ENCODE measurements at regions not wholly inside any gene's neighbourhood (a gene's known extent, or its start where the extent isn't known, plus 50 kb on each side); places are given as distances from the start of the nearest gene placed in this dataset.

DNA sequence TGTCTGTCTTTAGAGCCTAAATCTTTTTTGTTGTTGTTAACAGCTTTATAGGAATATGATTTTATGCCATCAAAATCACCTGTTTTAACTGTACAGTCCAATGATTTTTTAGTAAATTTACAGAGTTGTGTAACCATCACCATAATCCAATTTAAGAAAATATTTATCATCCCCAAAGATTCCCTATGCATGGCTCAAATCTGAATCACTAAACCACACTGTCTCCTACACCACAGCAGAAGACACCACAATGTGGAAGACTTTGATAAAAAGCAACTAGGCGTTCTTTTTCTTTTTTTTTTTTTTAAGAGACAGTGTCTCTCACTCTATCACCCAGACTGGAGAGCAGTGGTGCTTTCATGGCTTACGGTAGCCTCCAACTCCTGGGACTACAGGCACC, 99.6 kb downstream of the TXNL1 start:
- no peaks in the 10 kb centered on the region for H3K9me3 Mint-ChIP-seq
- TF ChIP-seq, protein P1, sequence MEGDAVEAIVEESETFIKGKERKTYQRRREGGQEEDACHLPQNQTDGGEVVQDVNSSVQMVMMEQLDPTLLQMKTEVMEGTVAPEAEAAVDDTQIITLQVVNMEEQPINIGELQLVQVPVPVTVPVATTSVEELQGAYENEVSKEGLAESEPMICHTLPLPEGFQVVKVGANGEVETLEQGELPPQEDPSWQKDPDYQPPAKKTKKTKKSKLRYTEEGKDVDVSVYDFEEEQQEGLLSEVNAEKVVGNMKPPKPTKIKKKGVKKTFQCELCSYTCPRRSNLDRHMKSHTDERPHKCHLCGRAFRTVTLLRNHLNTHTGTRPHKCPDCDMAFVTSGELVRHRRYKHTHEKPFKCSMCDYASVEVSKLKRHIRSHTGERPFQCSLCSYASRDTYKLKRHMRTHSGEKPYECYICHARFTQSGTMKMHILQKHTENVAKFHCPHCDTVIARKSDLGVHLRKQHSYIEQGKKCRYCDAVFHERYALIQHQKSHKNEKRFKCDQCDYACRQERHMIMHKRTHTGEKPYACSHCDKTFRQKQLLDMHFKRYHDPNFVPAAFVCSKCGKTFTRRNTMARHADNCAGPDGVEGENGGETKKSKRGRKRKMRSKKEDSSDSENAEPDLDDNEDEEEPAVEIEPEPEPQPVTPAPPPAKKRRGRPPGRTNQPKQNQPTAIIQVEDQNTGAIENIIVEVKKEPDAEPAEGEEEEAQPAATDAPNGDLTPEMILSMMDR (conservative IDR thresholded peaks at IDR 0.05) = no peak
- H3K4me2 ChIP-seq (ENCODE audit: insufficient read depth, insufficient read length, low read length) = no peak overlapping the region

More for the DNA sequence above, 99.6 kb downstream of the TXNL1 start:
- Histone ChIP-seq H3K23me2 (ENCODE audit: insufficient read length, low read depth, low read length, poor library complexity, severe bottlenecking) (no peaks in the 10 kb centered on the region), H4K20me1 (ENCODE audit: control insufficient read depth, insufficient read depth, insufficient read length) (no peaks in the 10 kb centered on the region), H2BK15ac (ENCODE audit: low read depth, low read length) (no peak overlapping the region), H2BK120ac (ENCODE audit: low read depth, low read length, poor library complexity, severe bottlenecking) (no peak overlapping the region), H3K23ac (ENCODE audit: insufficient read length, low read depth, low read length) (no peak overlapping the region), H2AFZ (ENCODE audit: low read length) (no peak overlapping the region), H3T11ph (ENCODE audit: low read length) (no peak overlapping the region), H3K79me1 (ENCODE audit: insufficient read depth, low read depth, low read length, poor library complexity, severe bottlenecking) (no peaks in the 10 kb centered on the region), H3K4ac (ENCODE audit: low read depth, low read length) (no peak overlapping the region), H2BK12ac (ENCODE audit: insufficient read length, low read depth, low read length) (no peak overlapping the region), H3K27ac (ENCODE audit: insufficient read length, low read depth, low read length) (no peak overlapping the region), H2AK5ac (ENCODE audit: insufficient read length, low read length) (no peak overlapping the region), H2BK5ac (ENCODE audit: insufficient read length, low read length) (no peak overlapping the region), H3K18ac (ENCODE audit: insufficient read length, low read depth, low read length) (no peak overlapping the region), H3K9me3 (ENCODE audit: control insufficient read depth, low read depth, low read length) (no peaks in the 10 kb centered on the region), H4K8ac (replicated peaks; ENCODE audit: insufficient read length, low read depth, low read length) (no peak overlapping the region), H3K14ac (ENCODE audit: insufficient read depth, low read length) (no peak overlapping the region), H3K56ac (ENCODE audit: insufficient read length, low read depth, low read length) (no peak overlapping the region), H4K91ac (ENCODE audit: insufficient read length, low read depth, low read length) (no peak overlapping the region), H4K5ac (ENCODE audit: insufficient read length, low read depth, low read length) (no peak overlapping the region), H3K4me1 (ENCODE audit: insufficient read depth, low read length) (no peaks in the 10 kb centered on the region), H3K27me3 (ENCODE audit: insufficient read depth, low read length) (no peaks in the 10 kb centered on the region; the same call in 1 of the 2 replicates), H3K79me2 (ENCODE audit: insufficient read depth, low read length) (no peaks in the 10 kb centered on the region), H2BK20ac (ENCODE audit: low read depth, low read length, poor library complexity, severe bottlenecking) (no peak overlapping the region), H3K9ac (ENCODE audit: extremely low read depth, insufficient read length, low read length) (no peak overlapping the region)
- Mint-ChIP-seq H3K27ac (no peak overlapping the region), H3K4me3 (no peak overlapping the region), H3K4me1 (peaks cover 7 to 10% of the 10 kb centered on the region in 2 experiments), H3K36me3 (ENCODE audit: insufficient read depth in 1 of 3, low read depth in 3 of 3) (no peaks in the 10 kb centered on the region), H3K27me3 (ENCODE audit: low read depth) (no peaks in the 10 kb centered on the region)
- no peak for DNase-seq
- WGBS (ENCODE audit: extremely low coverage, insufficient read length, low lambda C conversion rate) = no CpG with 5 or more reads among the region's 2 CpGs
